OCI-M1 (cell line): ENCODE measurements at regions not wholly inside any gene's neighbourhood (a gene's known extent, or its start where the extent isn't known, plus 50 kb on each side); places are given as distances from the start of the nearest gene placed in this dataset.
A peak's percentile ranks its signal among the peaks of the same experiment; 100 is the strongest.

Experiments
- DNase-seq: peaks from one replicate; lab custom pipeline; 2025; lab: John Stamatoyannopoulos, UW

GRCh38 chr21:26739189-26739588 lies 106.0 kb downstream of the ADAMTS1 start:
- no peak for DNase-seq

GRCh38 chr21:26736449-26736848 lies 108.8 kb downstream of the ADAMTS1 start:
- DNase-seq: peak; percentile 45

- DNase-seq: peak; percentile 58
Measured at GRCh38 chr21:26732432-26733221, 112.6 kb downstream of the ADAMTS1 start.

GRCh38 chr21:26719750-26720149 lies 125.5 kb downstream of the ADAMTS1 start:
- DNase-seq: no peak

GRCh38 chr21:26717146-26717739 lies 128.0 kb downstream of the ADAMTS1 start:
- peak; percentile 45 for DNase-seq

- peak; percentile 42 for DNase-seq
Measured at GRCh38 chr21:26715878-26716506, 129.2 kb downstream of the ADAMTS1 start.

- no peak for DNase-seq
Measured at GRCh38 chr21:26715116-26715515, 130.1 kb downstream of the ADAMTS1 start.

- DNase-seq: no peak
Measured at GRCh38 chr21:26710155-26710554, 135.1 kb downstream of the ADAMTS1 start.

GRCh38 chr21:26709090-26709489 lies 136.0 kb upstream of the CYYR1 start:
- DNase-seq: no peak

GRCh38 chr21:26708223-26708800 lies 135.2 kb upstream of the CYYR1 start:
- no peak for DNase-seq

GRCh38 chr21:26707246-26707645 lies 134.2 kb upstream of the CYYR1 start:
- DNase-seq: no peak

- DNase-seq: no peak
Measured at GRCh38 chr21:26698416-26698815, 125.3 kb upstream of the CYYR1 start.

- DNase-seq: no peak
Measured at GRCh38 chr21:26691416-26691815, 118.3 kb upstream of the CYYR1 start.

- DNase-seq: no peak
Measured at GRCh38 chr21:26686705-26687104, 113.6 kb upstream of the CYYR1 start.

GRCh38 chr21:26686278-26686677 lies 113.2 kb upstream of the CYYR1 start:
- peak; percentile 80 for DNase-seq

- DNase-seq: no peak
Measured at GRCh38 chr21:26684889-26685288, 111.8 kb upstream of the CYYR1 start.

- no peak for DNase-seq
Measured at GRCh38 chr21:26683996-26684395, 110.9 kb upstream of the CYYR1 start.

GRCh38 chr21:26679284-26679683 lies 106.2 kb upstream of the CYYR1 start:
- no peak for DNase-seq

GRCh38 chr21:26674323-26674722 lies 101.2 kb upstream of the CYYR1 start:
- no peak for DNase-seq

- no peak for DNase-seq
Measured at GRCh38 chr21:26669215-26669764, 96.2 kb upstream of the CYYR1 start.

- DNase-seq: no peak
Measured at GRCh38 chr21:26659757-26660156, 86.7 kb upstream of the CYYR1 start.

GRCh38 chr21:26659182-26659581 lies 86.1 kb upstream of the CYYR1 start:
- peak; percentile 40 for DNase-seq

- no peak for DNase-seq
Measured at GRCh38 chr21:26655460-26655859, 82.4 kb upstream of the CYYR1 start.
